OCI-LY1 (cell line): ENCODE measurements at regions not wholly inside any gene's neighbourhood (a gene's known extent, or its start where the extent isn't known, plus 50 kb on each side); places are given as distances from the start of the nearest gene placed in this dataset.
A peak's percentile ranks its signal among the peaks of the same experiment; 100 is the strongest.

ENCODE experiments used
- H2AFZ ChIP-seq: fragments of 200-600 bp; sonication (generic), shearing (Covaris generic); 2 replicates; pipeline ENCODE4 v1.6.0; 2014; ENCODE audit warnings: antibody characterized with exemption, mild to moderate bottlenecking, low read length
- H3F3A ChIP-seq: fragments of 200-600 bp; sonication (generic), shearing (Covaris generic); 2 replicates; pipeline ENCODE4 v1.6.0; 2014; ENCODE audit warnings: mild to moderate bottlenecking, antibody characterized with exemption, low read length, moderate library complexity; ENCODE audit not compliant: insufficient read depth
- H3K27ac ChIP-seq: fragments of 200-600 bp; sonication (generic); 2 replicates; pipeline ENCODE4 v1.5.1; 2014; ENCODE audit warnings: low read length, mixed run types, mild to moderate bottlenecking, low read depth; ENCODE audit not compliant: poor library complexity, severe bottlenecking
- H3K27me3 ChIP-seq: fragments of 200-600 bp; sonication (generic); 2 replicates; pipeline ENCODE4 v1.6.0; 2014; ENCODE audit warnings: antibody characterized with exemption, mild to moderate bottlenecking, low read length, moderate library complexity; ENCODE audit not compliant: insufficient read depth
- H3K36me3 ChIP-seq: fragments of 200-600 bp; sonication (generic); 2 replicates; pipeline ENCODE4 v1.6.1; 2014; ENCODE audit warnings: mild to moderate bottlenecking, antibody characterized with exemption, low read length, moderate library complexity, mixed read lengths; ENCODE audit not compliant: insufficient read depth
- H3K4me1 ChIP-seq: fragments of 200-600 bp; sonication (generic); 2 replicates; pipeline ENCODE4 v1.5.1; 2014; ENCODE audit warnings: mild to moderate bottlenecking, low read length, moderate library complexity; ENCODE audit not compliant: insufficient read depth, severe bottlenecking
- H3K4me2 ChIP-seq: fragments of 200-600 bp; sonication (generic), shearing (Covaris generic); 2 replicates; pipeline ENCODE4 v1.6.1; 2014; ENCODE audit warnings: low read length
- H3K4me3 ChIP-seq: fragments of 200-600 bp; sonication (generic); 2 replicates; pipeline ENCODE4 v1.5.1; 2014; ENCODE audit warnings: low read length, low read depth, mild to moderate bottlenecking, mixed read lengths; ENCODE audit not compliant: poor library complexity, severe bottlenecking
- H3K79me2 ChIP-seq: fragments of 200-600 bp; shearing (Covaris generic); 2 replicates; pipeline ENCODE4 v1.6.1; 2016; ENCODE audit warnings: mixed run types, low read length, mixed read lengths; ENCODE audit not compliant: insufficient read depth
- H3K9ac ChIP-seq: fragments of 200-600 bp; sonication (generic), shearing (Covaris generic); 2 replicates; pipeline ENCODE4 v1.6.1; 2014; ENCODE audit warnings: mild to moderate bottlenecking, low read length, mixed read lengths
- H3K9me2 ChIP-seq: fragments of 200-600 bp; sonication (generic), shearing (Covaris generic); 2 replicates; pipeline ENCODE4 v1.6.1; 2014; ENCODE audit warnings: low read depth, mild to moderate bottlenecking, low read length, mixed read lengths
- H3K9me3 ChIP-seq: fragments of 200-600 bp; shearing (Covaris generic); 2 replicates; pipeline ENCODE4 v1.6.1; 2014; ENCODE audit warnings: low read length, mixed read lengths
- H4K20me1 ChIP-seq: fragments of 200-600 bp; sonication (generic), shearing (Covaris generic); 2 replicates; pipeline ENCODE4 v1.6.0; 2016; ENCODE audit warnings: mild to moderate bottlenecking, low read length; ENCODE audit not compliant: insufficient read depth
- EZH2 ChIP-seq: fragments of 200-600 bp; sonication (generic), shearing (Covaris generic); IDR thresholded peaks from 2 replicates; pipeline ENCODE4 v1.8.0; 2017; ENCODE audit warnings: borderline replicate concordance, mixed run types, mild to moderate bottlenecking, antibody characterized with exemption, low read length, moderate library complexity, mixed read lengths
- TF ChIP-seq, protein P1 (sequence below): fragments of 200-600 bp; sonication (generic), shearing (Covaris generic); IDR thresholded peaks from 2 replicates; pipeline ENCODE4 v1.5.1; 2017; ENCODE audit warnings: mild to moderate bottlenecking, antibody characterized with exemption, low read length, moderate library complexity, mixed read lengths

DNA sequence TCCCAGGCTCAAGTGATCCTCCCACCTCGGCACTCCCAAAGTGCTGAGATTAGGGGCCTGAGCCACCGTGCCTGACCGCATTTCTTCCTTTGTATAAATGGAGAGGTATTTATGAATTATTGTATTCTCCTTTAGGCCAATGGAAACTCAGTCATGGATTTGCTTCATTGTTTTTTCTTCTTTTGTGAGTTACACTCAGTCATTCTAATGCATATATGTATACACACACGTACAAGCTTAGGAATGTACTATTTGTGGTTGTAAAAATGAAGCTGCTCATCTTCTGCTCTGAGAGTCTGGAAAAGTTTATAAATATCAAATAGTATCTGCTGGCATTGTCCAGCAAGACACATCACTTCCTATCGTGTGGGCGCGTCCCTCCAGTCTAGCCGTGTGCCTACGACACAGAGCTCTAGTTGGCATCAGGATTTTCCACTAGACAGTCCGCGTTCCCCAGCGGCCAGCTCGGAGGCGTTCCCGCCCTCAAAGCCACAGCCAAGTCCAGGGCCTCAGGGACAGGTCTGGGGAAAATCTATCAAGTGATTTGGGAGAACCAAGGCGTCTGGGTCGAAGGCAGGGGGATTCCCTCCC lies 215.2 kb downstream of the NFATC2 start:
- Histone ChIP-seq H3K9ac (no peak overlapping the region), H3K27ac (no peak overlapping the region), H3K4me1 (no peaks in the 10 kb centered on the region), H3K4me2 (no peak overlapping the region), H3K79me2 (no peaks in the 10 kb centered on the region), H3K36me3 (no peaks in the 10 kb centered on the region), H3K9me3 (no peaks in the 10 kb centered on the region), H4K20me1 (no peaks in the 10 kb centered on the region), H3K27me3 (0 out of 2 replicates have a peak, but pooled peaks cover 4% of the 10 kb centered on the region), H3K4me3 (no peak overlapping the region), H3K9me2 (no peaks in the 10 kb centered on the region), H2AFZ (no peak overlapping the region), H3F3A (no peaks in the 10 kb centered on the region)
- TF ChIP-seq, protein P1, sequence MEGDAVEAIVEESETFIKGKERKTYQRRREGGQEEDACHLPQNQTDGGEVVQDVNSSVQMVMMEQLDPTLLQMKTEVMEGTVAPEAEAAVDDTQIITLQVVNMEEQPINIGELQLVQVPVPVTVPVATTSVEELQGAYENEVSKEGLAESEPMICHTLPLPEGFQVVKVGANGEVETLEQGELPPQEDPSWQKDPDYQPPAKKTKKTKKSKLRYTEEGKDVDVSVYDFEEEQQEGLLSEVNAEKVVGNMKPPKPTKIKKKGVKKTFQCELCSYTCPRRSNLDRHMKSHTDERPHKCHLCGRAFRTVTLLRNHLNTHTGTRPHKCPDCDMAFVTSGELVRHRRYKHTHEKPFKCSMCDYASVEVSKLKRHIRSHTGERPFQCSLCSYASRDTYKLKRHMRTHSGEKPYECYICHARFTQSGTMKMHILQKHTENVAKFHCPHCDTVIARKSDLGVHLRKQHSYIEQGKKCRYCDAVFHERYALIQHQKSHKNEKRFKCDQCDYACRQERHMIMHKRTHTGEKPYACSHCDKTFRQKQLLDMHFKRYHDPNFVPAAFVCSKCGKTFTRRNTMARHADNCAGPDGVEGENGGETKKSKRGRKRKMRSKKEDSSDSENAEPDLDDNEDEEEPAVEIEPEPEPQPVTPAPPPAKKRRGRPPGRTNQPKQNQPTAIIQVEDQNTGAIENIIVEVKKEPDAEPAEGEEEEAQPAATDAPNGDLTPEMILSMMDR: no peak
- TF ChIP-seq EZH2: no peak

DNA sequence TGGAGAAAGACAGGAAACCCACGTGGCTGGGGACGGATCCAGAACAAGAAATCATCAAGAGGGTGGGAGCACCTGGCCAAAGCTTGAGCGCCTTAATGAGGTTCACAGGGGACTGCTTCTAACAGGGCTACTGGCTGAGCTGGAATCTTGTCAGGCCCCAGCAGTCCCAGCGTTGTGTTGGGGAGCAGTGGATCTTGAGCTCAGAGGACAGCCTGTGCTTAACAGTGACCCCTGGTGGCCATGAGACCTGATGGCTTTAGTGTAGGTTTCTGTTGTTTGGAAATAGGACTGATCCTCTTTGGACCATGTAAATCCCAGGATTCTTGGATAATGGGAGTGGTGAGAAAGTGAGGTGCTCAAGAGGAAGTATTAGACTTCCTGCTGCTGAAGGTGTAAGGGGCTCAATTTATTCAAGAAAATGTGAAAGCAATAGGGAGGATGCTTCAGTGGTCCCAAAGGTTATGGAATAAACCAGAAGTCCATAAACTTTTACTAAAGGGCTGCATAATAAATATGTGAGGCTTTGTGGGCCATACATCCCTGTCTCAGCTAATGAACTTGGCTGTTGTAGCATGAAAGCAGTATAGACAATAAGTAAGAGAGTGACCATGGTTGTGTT lies 216.2 kb downstream of the NFATC2 start:
- Histone ChIP-seq H3K9me3 (no peaks in the 10 kb centered on the region), H3K4me3 (no peak overlapping the region), H3K4me1 (no peaks in the 10 kb centered on the region), H3K4me2 (no peak overlapping the region), H3F3A (no peaks in the 10 kb centered on the region), H3K27me3 (0 out of 2 replicates have a peak, but pooled peaks cover 4% of the 10 kb centered on the region), H3K36me3 (no peaks in the 10 kb centered on the region), H3K79me2 (no peaks in the 10 kb centered on the region), H3K9me2 (no peaks in the 10 kb centered on the region), H2AFZ (no peak overlapping the region), H3K9ac (no peak overlapping the region), H3K27ac (no peak overlapping the region), H4K20me1 (no peaks in the 10 kb centered on the region)
- no peak for TF ChIP-seq EZH2
- TF ChIP-seq, protein P1: peak; percentile 79

- Histone ChIP-seq H3K27me3 (peaks cover 8% of the 10 kb centered on the region; the same call in 1 of the 2 replicates), H3F3A (no peaks in the 10 kb centered on the region), H3K27ac (no peak overlapping the region)
These were observed 220.3 kb downstream of the NFATC2 start for GRCh38 chr20:51322164-51322707.

More at GRCh38 chr20:51322164-51322707, 220.3 kb downstream of the NFATC2 start:
- Histone ChIP-seq H3K79me2 (no peaks in the 10 kb centered on the region), H3K9ac (no peak overlapping the region), H3K36me3 (no peaks in the 10 kb centered on the region), H4K20me1 (no peaks in the 10 kb centered on the region), H3K9me3 (no peaks in the 10 kb centered on the region), H2AFZ (no peak overlapping the region), H3K4me3 (no peak overlapping the region), H3K4me1 (no peaks in the 10 kb centered on the region), H3K4me2 (no peak overlapping the region), H3K9me2 (no peaks in the 10 kb centered on the region)
- TF ChIP-seq, protein P1: no peak
- no peak for TF ChIP-seq EZH2
